Ovary (tissue), 7 donors: ENCODE measurements at regions not wholly inside any gene's neighbourhood (a gene's known extent, or its start where the extent isn't known, plus 50 kb on each side); places are given as distances from the start of the nearest gene placed in this dataset.

Experiments used
- DNase-seq, 5 donors: peaks; one replicate each; pipeline ENCODE4 v3.0.0-alpha.2; 2019 to 2020
- H3K27ac ChIP-seq, 2 donors: fragments of 200-600 bp; one replicate each; pipeline versions ENCODE4 v1.5.1 to v1.8.0; 2019 to 2022
- H3K27me3 ChIP-seq: fragments of 200-600 bp; one replicate; pipeline ENCODE4 v1.8.0; 2022
- H3K36me3 ChIP-seq: fragments of 200-600 bp; sonication (generic); one replicate; pipeline ENCODE4 v1.5.1; 2019
- H3K4me1 ChIP-seq: one replicate; pipeline ENCODE4 v1.8.1; 2013; ENCODE audit warnings: mild to moderate bottlenecking, moderate library complexity; ENCODE audit not compliant: insufficient read depth
- H3K4me3 ChIP-seq: fragments of 200-600 bp; sonication (generic); one replicate; pipeline ENCODE4 v1.5.1; 2017
- H3K9me3 ChIP-seq, 2 donors: fragments of 200-600 bp in 1 of 2; sonication (generic) in 1 of 2; one replicate each; pipeline versions ENCODE4 v1.5.1 to v1.8.1; 2013 to 2019; ENCODE audit warnings: mild to moderate bottlenecking in 1 of 2, moderate library complexity in 1 of 2
- EP300 ChIP-seq: sonication (generic); formaldehyde crosslinking; IDR thresholded peaks from one replicate; pipeline ENCODE4 v1.6.1; 2017; ENCODE audit warnings: antibody characterized with exemption
- POLR2A ChIP-seq: fragments of 450-650 bp; IDR thresholded peaks from one replicate; pipeline ENCODE4 v1.6.1; 2017; ENCODE audit warnings: antibody characterized with exemption, mild to moderate bottlenecking, moderate library complexity
- WGBS, 3 donors: extraction: QIAGEN DNeasy Blood & Tissue Kit in 1 of 3; methylation state at CpG; one replicate each; pipeline versions ENCODE4 v1.1.5 to v1.1.7; 2013 to 2017; 5-methylcytosine and 5-hydroxymethylcytosine counted together
- intact Hi-C, 4 donors: fragments of 100-400 bp; cut with DNase I; formaldehyde crosslinking; loops; one replicate each; pipeline versions ENCODE4 v1.11.0 to v1.15.1; 2022 to 2023
- TF ChIP-seq, protein P1 (sequence below), 3 donors: fragments of 450-650 bp in 2 of 3; fragments of 200-600 bp in 1 of 3; IDR thresholded peaks; one replicate each; pipeline versions ENCODE4 v1.5.1 to v1.8.0; 2016 to 2022; ENCODE audit warnings: antibody characterized with exemption in 3 of 3, mild to moderate bottlenecking in 1 of 3
- donor health status: DM: no; HTN: no; CAD: no; lungs with moderate emphysema.
- donor health status: DM: no; HTN: no; CAD: no.
- donor health status: Bipolar disorder and iron deficiency.
- donor health status: DM: no; HTN: no; CAD: no.
- donor health status: DM: yes; HTN: yes; CAD: no.

DNA sequence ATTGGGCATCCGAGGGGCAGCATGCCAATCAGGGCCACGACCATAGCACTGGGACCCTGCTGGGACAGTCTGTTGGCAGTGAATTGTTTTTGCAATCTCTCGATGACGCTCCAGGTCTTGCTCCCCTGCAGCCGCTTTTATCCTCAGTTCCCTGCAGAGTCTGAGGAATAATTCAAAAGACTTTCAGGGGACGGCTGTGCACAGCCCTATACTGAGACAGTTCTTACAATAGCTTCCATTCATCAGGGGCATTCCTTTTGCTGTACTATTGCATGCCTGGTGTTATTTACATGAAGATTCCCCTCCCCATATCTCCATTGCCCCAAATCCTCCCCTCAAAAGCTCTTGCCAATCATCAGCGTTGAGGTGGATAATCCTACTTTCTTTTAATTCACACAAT is 163.3 kb upstream of the WWC1 start:
- Histone ChIP-seq H3K36me3 (no peaks in the 10 kb centered on the region), H3K9me3 (no peaks in the 10 kb centered on the region), H3K27me3 (no peaks in the 10 kb centered on the region), H3K4me3 (no peak overlapping the region), H3K27ac (no peak overlapping the region), H3K4me1 (no peaks in the 10 kb centered on the region)
- no peak for DNase-seq
- no peak for TF ChIP-seq EP300
- TF ChIP-seq, protein P1, sequence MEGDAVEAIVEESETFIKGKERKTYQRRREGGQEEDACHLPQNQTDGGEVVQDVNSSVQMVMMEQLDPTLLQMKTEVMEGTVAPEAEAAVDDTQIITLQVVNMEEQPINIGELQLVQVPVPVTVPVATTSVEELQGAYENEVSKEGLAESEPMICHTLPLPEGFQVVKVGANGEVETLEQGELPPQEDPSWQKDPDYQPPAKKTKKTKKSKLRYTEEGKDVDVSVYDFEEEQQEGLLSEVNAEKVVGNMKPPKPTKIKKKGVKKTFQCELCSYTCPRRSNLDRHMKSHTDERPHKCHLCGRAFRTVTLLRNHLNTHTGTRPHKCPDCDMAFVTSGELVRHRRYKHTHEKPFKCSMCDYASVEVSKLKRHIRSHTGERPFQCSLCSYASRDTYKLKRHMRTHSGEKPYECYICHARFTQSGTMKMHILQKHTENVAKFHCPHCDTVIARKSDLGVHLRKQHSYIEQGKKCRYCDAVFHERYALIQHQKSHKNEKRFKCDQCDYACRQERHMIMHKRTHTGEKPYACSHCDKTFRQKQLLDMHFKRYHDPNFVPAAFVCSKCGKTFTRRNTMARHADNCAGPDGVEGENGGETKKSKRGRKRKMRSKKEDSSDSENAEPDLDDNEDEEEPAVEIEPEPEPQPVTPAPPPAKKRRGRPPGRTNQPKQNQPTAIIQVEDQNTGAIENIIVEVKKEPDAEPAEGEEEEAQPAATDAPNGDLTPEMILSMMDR (IDR thresholded peaks at IDR 0.05): no peak
- no peak for TF ChIP-seq POLR2A
- intact Hi-C loops: no loop called here
- WGBS, 3 donors: 72 to 74% (median 72%) methylated on average over 7 of the region's 7 CpGs

GRCh38 chr5:168128557-168128956 is 162.9 kb upstream of the WWC1 start:
- DNase-seq: no peak
- WGBS, 3 donors: 51 to 63% (median 53%) methylated on average over 8 of the region's 8 CpGs
- no peak overlapping the region for H3K27ac ChIP-seq
- no peaks in the 10 kb centered on the region for H3K9me3 ChIP-seq
- no peaks in the 10 kb centered on the region for H3K4me1 ChIP-seq
- H3K27me3 ChIP-seq: no peaks in the 10 kb centered on the region
- TF ChIP-seq, protein P1 (IDR thresholded peaks at IDR 0.05): no peak
- TF ChIP-seq EP300 (no peak), POLR2A (no peak)
- no peak overlapping the region for H3K4me3 ChIP-seq
- intact Hi-C loops: no loop called here
- H3K36me3 ChIP-seq: no peaks in the 10 kb centered on the region

DNA sequence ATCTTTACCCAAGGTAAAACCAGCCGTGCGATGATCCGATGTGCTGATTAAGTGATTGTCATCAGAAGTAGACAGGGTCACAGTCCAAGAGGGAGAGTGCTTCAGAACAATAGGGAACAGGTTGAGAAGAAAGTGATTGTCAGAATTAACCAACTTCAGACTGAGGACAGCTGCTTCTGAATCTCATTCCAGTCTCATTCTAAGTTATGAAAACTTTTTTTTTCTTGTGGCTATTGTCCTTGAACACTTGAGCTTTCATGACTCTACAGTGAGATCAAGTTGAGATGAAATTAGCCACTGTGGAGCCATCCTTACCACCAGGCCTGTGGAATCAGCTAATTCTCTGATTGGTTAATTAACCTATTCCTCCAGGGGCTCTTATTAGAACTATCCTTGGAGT is 159.9 kb upstream of the WWC1 start:
- TF ChIP-seq EP300 (no peak), POLR2A (no peak)
- intact Hi-C loops: no loop called here

GRCh38 chr5:168132241-168132641 is 159.2 kb upstream of the WWC1 start:
- WGBS, 3 donors: 63 to 68% (median 65%) methylated on average over 3 of the region's 3 CpGs
- Histone ChIP-seq H3K27me3 (no peaks in the 10 kb centered on the region), H3K36me3 (no peaks in the 10 kb centered on the region), H3K4me1 (no peaks in the 10 kb centered on the region), H3K4me3 (no peak overlapping the region), H3K9me3 (no peaks in the 10 kb centered on the region), H3K27ac (no peak overlapping the region)
- TF ChIP-seq EP300 (no peak), POLR2A (no peak)
- TF ChIP-seq, protein P1 (IDR thresholded peaks at IDR 0.05): no peak
- DNase-seq: no peak
- intact Hi-C loops: no loop called here

More for the DNA sequence above, 159.9 kb upstream of the WWC1 start:
- WGBS, 3 donors: 82 to 89% (median 84%) methylated on average over 3 of the region's 3 CpGs
- no peak for DNase-seq
- H3K4me1 ChIP-seq: no peaks in the 10 kb centered on the region
- H3K36me3 ChIP-seq: no peaks in the 10 kb centered on the region
- no peak overlapping the region for H3K4me3 ChIP-seq
- no peaks in the 10 kb centered on the region for H3K27me3 ChIP-seq
- H3K27ac ChIP-seq: no peak overlapping the region
- no peaks in the 10 kb centered on the region for H3K9me3 ChIP-seq

GRCh38 chr5:168135897-168136296 is 155.5 kb upstream of the WWC1 start:
- TF ChIP-seq EP300 (no peak), POLR2A (no peak)
- TF ChIP-seq, protein P1 (IDR thresholded peaks at IDR 0.05): no peak
- Histone ChIP-seq H3K9me3 (no peaks in the 10 kb centered on the region), H3K27ac (no peak overlapping the region), H3K4me3 (no peak overlapping the region), H3K4me1 (no peaks in the 10 kb centered on the region), H3K27me3 (no peaks in the 10 kb centered on the region), H3K36me3 (no peaks in the 10 kb centered on the region)
- no peak for DNase-seq
- intact Hi-C loops: no loop called here
- 69 to 80% (median 75%) methylated on average over 6 of the region's 6 CpGs for WGBS, 3 donors
